SK-N-SH treated with all-trans-retinoic acid at 6 μM for 48 hours (cell line): ENCODE measurements at regions not wholly inside any gene's neighbourhood (a gene's known extent, or its start where the extent isn't known, plus 50 kb on each side); places are given as distances from the start of the nearest gene placed in this dataset.

ENCODE experiments used
- BACH2 ChIP-seq: fragments of 250-450 bp; sonication (Bioruptor Pico); IDR thresholded peaks from 2 replicates; pipeline ENCODE4 v1.9.0; 2021; ENCODE audit warnings: mild to moderate bottlenecking, borderline replicate concordance
- PATZ1 ChIP-seq: fragments of 250-450 bp; sonication (Bioruptor Pico); IDR thresholded peaks from 2 replicates; pipeline ENCODE4 v1.8.0; 2020; ENCODE audit warnings: mild to moderate bottlenecking, moderate library complexity, borderline replicate concordance
- TSHZ2 ChIP-seq: fragments of 250-450 bp; sonication (Bioruptor Pico); IDR thresholded peaks from 2 replicates; pipeline ENCODE4 v1.5.0; 2020; ENCODE audit warnings: mild to moderate bottlenecking, moderate library complexity
- ZC3H10 ChIP-seq: fragments of 250-450 bp; sonication (Bioruptor Pico); IDR thresholded peaks from 2 replicates; pipeline ENCODE4 v1.5.1; 2021; ENCODE audit warnings: mild to moderate bottlenecking, moderate library complexity
- ZFP3 ChIP-seq: fragments of 250-450 bp; sonication (Bioruptor Pico); IDR thresholded peaks from 2 replicates; pipeline ENCODE4 v1.5.0; 2020; ENCODE audit warnings: mild to moderate bottlenecking, moderate library complexity
- ZNF70 ChIP-seq: fragments of 450-650 bp; formaldehyde crosslinking; IDR thresholded peaks from 2 replicates; pipeline ENCODE4 v1.5.0; 2020; ENCODE audit warnings: mild to moderate bottlenecking, moderate library complexity

- TF ChIP-seq ZC3H10 (CRISPR knock-in tag) (no peak), PATZ1 (CRISPR knock-in tag) (no peak), BACH2 (CRISPR knock-in tag) (no peak), TSHZ2 (CRISPR knock-in tag) (no peak), ZFP3 (no peak), ZNF70 (CRISPR knock-in tag) (no peak)
These were observed 212.9 kb upstream of the SFSWAP start for GRCh38 chr12:131497966-131498365.
